ENCODE measurements at regions not wholly inside any gene's neighbourhood (a gene's known extent, or its start where the extent isn't known, plus 50 kb on each side); places are given as distances from the start of the nearest gene placed in this dataset.
A peak's percentile ranks its signal among the peaks of the same experiment; 100 is the strongest.

GRCh38 chr18:69109686-69110085 lies 291.0 kb upstream of the DOK6 start:
- no peak for DNase-seq (ENCODE audit: low read depth in 2 of 3, low spot score in 2 of 3)

- DNase-seq (ENCODE audit: low read depth in 2 of 3, low spot score in 2 of 3), result no peak
Measured at GRCh38 chr18:69120833-69121232, 279.9 kb upstream of the DOK6 start.

GRCh38 chr18:69123421-69123820 lies 277.3 kb upstream of the DOK6 start:
- DNase-seq (ENCODE audit: low read depth in 2 of 3, low spot score in 2 of 3), result peak in 1 of 3 donors; percentile 1

GRCh38 chr18:69127873-69128500 lies 272.7 kb upstream of the DOK6 start:
- DNase-seq (ENCODE audit: low read depth in 2 of 3, low spot score in 2 of 3), result no peak

GRCh38 chr18:69128566-69128965 lies 272.1 kb upstream of the DOK6 start:
- no peak for DNase-seq (ENCODE audit: low read depth in 2 of 3, low spot score in 2 of 3)

DNA sequence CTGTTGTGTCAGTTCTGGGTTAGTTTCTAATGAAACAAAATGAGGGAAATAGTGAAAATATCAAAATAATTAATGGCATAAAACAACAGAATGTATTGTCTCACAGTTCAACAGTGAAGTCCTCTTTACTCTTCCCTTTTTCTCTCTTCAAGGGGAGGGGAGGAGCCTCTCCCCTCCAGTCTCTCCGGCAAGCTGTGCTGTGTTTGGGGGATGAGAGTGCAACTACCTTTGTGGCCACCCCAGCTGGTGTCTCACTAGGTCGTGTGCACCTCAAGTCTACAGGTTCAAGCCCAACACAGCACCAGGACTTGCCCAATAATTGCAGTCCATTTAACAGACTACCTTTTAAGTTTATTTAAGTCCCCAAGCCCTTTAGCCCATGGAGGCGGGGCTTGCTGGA lies 271.7 kb upstream of the DOK6 start:
- no peak for DNase-seq (ENCODE audit: low read depth in 2 of 3, low spot score in 2 of 3)

DNA sequence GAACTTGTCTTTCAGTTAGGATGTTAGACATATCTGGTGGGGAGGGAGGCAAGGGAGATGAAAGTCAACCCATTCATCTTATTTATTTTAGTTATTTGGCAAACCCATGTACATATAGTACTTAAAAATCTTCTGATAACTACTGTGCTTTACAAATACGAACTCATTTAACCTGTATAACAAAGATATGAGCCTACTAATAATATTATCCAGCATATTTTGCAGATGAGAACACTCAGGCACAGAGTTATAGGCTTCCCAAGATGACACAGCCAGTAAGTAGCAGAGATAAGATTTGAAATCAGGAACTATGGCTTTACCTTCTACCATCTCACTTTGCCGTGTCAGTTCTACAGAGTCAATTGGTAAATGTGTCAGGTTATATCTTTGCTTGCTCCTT lies 262.6 kb upstream of the DOK6 start:
- DNase-seq (ENCODE audit: low read depth in 2 of 3, low spot score in 2 of 3), result no peak

GRCh38 chr18:69143084-69143483 lies 257.6 kb upstream of the DOK6 start:
- no peak for DNase-seq (ENCODE audit: low read depth in 2 of 3, low spot score in 2 of 3)

DNA sequence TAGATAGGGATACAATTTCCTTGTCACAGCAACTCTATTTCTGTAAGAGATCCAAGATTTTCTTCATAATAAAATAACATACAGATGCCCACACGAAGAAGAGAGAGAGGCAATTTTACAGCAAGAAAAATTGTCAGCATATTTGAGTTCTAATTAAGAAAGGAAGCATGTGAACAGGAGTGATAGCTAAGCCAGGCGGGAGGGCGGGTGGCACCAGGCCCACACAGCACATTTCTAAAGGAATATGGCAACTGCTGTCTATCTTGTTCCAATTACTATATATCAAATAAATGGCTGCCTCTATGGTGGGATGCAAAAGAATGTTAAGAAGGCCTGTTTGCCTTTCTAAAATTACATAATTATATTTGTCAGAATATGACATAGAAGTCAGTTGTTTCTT lies 248.3 kb upstream of the DOK6 start:
- no peak for DNase-seq (ENCODE audit: low read depth in 2 of 3, low spot score in 2 of 3)

DNA sequence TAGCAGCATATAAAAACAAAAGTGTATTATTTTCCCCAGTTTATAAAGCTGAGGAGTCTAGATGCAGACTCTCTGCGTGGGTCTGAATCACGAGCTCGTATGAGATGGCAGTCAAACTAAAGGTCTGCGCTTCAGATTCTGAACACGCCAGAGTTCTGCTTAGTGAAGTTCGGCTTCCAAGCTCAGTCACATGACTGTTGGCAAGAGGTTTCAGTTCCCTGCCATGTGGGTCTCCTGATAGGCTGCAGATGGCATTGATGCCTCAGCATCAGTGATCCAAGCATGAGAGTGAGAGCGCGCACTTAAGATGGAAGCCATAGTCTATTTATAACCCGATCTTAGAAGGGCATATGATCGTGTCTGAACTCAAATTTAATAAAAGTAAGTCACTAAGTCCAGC lies 242.8 kb upstream of the DOK6 start:
- no peak for DNase-seq (ENCODE audit: low read depth in 2 of 3, low spot score in 2 of 3)

GRCh38 chr18:69158944-69159343 lies 241.7 kb upstream of the DOK6 start:
- DNase-seq (ENCODE audit: low read depth in 2 of 3, low spot score in 2 of 3), result no peak

DNA sequence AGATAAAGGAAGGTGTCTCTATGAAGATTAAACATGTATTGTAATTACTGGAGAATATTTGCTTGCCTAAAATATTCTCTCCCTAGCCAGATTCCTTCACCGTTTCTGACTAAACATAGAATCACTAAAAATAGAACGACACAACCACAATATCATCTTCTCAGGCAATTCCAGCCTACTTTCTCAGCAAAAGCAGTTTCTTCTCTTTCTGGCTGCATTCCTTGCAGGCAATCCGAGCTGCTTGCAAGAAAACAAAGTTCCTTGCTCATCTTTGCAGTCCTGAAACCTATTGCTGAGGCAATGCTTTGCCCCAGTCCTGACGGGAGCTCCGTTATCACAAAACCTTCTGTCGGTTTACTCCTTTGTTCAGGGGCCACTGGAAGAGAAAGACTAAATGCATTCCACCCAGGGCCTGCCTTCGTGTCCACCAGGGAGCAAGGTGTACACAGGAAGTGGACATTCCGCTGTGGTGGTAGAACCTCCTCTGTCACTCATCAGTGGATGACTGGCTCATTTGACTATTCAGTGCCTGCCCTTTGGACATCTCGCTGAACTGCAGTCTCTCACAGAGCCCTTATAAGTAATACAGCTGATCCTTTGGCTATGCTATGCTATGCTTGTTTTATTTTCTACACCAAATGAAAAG lies 239.2 kb upstream of the DOK6 start:
- no peak for DNase-seq (ENCODE audit: low read depth in 2 of 3, low spot score in 2 of 3)

- no peak for DNase-seq (ENCODE audit: low read depth in 2 of 3, low spot score in 2 of 3)
Measured at GRCh38 chr18:69162649-69163048, 238.0 kb upstream of the DOK6 start.

GRCh38 chr18:69172046-69172445 lies 228.6 kb upstream of the DOK6 start:
- no peak for DNase-seq (ENCODE audit: low read depth in 2 of 3, low spot score in 2 of 3)

GRCh38 chr18:69175681-69176080 lies 225.0 kb upstream of the DOK6 start:
- DNase-seq (ENCODE audit: low read depth in 2 of 3, low spot score in 2 of 3), result no peak

DNA sequence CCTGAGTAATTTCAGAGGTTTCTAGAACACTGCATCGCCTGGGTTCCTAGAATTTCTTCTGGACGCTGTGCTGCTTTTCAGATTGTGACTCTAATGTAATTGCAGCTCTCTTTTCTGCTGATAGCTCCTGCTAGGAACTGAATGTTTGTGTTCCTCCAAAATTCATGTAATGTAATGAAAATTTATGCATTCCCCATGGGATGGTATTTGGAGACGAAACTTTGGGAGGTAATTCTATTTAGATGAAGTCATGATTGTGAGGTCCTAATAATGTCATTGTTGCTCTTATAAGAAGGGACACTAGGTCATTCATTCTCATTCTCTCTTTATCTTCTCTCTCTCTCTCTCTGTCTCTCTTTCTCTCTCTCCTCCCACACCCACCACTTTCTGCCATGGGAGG lies 223.9 kb upstream of the DOK6 start:
- DNase-seq (ENCODE audit: low read depth in 2 of 3, low spot score in 2 of 3), result no peak

DNA sequence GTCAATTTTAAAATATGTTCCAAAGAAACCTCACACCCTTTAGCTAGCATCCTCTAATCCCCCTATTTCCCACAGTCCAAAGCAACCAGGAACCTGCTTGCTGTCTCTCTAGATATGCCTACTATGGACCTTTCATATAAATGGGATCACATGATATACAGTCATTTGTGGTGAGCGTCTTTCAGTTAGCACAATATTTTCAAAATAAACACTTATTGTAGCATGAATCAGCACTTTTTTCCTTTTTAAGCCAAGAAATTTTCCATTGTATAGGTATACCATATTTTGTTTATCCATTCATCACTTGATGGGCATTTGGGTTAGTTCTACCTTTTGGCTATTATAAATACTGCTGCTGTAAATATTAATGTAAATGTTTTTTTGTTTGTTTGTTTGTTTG lies 223.0 kb upstream of the DOK6 start:
- no peak for DNase-seq (ENCODE audit: low read depth in 2 of 3, low spot score in 2 of 3)

DNA sequence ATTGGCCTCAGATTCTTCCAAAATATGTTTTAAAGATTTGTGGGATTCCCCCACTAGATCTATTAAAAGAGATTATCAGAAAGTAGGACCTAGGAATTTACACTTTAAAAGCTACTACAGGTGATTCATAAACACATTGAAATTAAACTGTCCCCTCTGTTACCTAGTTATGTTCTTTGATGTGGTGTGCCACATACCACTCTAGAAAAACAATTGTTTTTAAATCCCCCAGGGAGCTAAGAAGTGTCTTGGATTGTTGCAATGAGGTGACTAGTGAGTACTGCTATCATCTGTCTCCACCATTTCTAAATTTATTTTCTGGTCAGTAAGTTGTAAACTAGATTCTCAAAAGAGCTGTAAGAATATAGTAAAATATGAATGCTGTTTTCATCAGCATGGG lies 214.5 kb upstream of the DOK6 start:
- no peak for DNase-seq (ENCODE audit: low read depth in 2 of 3, low spot score in 2 of 3)

- no peak for DNase-seq (ENCODE audit: low read depth in 2 of 3, low spot score in 2 of 3)
Measured at GRCh38 chr18:69196336-69196735, 204.4 kb upstream of the DOK6 start.

- no peak for DNase-seq (ENCODE audit: low read depth in 2 of 3, low spot score in 2 of 3)
Measured at GRCh38 chr18:69205925-69206324, 194.8 kb upstream of the DOK6 start.

DNA sequence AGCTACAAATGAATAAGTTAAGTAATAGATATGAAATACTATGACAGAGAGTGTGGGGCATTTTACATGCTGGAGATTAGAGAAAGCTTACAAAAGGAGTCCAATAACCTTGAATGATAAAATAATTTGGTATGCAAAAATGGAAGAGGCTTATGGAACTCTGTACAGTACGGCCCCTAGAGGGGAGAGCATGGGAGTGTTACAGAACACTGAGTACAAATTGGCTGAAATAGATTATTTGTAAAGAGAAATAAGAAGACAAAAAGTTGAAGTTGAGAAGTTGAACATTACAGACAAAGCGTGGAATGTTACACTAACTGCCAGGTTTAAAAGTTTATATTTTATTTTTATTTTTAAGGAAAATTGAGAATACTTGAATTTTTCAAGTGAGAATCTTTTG lies 192.1 kb upstream of the DOK6 start:
- no peak for DNase-seq (ENCODE audit: low read depth in 2 of 3, low spot score in 2 of 3)

DNA sequence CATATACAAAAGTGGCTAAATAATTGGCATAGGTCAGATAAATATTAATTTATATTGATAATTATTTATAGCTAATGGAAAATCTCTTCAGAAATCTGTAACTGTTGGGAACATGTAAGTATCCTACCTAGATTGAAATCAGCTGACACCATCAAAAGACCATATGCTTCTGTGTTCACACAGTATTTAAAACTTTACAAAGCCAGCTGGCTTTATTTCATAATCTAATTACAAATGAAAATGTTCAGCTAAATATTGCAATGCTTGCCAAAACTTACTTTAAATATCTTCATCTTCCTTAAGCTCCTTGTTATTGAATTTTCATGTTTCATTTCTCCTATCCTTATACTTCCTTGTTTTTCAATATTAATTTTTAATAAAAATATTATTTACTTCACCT lies 190.9 kb upstream of the DOK6 start:
- no peak for DNase-seq (ENCODE audit: low read depth in 2 of 3, low spot score in 2 of 3)

- DNase-seq (ENCODE audit: low read depth in 2 of 3, low spot score in 2 of 3), result no peak
Measured at GRCh38 chr18:69213842-69214241, 186.8 kb upstream of the DOK6 start.
